MV-4-11 (cell line): ENCODE measurements at regions not wholly inside any gene's neighbourhood (a gene's known extent, or its start where the extent isn't known, plus 50 kb on each side); places are given as distances from the start of the nearest gene placed in this dataset.
"Not testable (repeated sequence)": the region's sequence is repeated elsewhere in the genome, so short reads cannot be mapped to it uniquely, and the experiment has no call there.

Experiments
- DNase-seq: peaks from one replicate; lab custom pipeline; 2025; lab: John Stamatoyannopoulos, UW

DNA sequence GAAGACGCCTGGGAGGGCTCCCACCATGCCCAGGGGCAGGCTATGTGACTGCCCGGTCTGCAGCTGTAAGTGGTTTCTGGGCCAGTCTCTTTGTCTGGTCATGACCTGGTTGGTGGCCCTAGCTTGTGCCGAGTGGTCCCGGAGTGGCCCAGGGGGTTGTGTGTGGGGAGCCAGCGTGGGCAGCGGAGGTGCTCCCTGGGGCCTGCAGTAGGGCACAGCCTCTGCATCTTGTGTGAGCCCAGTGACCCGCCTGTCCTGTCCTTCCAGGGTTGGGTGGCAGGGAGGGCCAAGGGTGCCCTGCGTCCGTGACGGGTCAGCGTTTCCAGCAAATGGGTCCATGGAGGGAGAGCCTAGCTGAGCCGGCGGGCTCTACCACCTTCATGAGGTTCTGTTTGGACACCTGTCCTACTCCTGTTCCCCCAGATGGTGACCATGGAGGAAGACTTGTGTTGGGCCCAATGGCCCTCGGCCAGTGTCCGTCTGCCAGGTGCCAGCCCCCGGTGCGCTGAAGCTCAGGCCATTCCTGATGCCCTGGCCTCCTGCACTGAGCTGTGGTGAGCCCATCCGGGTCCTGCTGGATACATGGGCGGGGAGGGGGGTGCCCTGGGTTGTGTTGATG lies 215.4 kb downstream of the SNRPN start:
- DNase-seq = no peak

GRCh38 chr15:25170781-25171110 lies 216.0 kb downstream of the SNRPN start:
- DNase-seq = no peak

GRCh38 chr15:25171111-25171811 lies 216.5 kb downstream of the SNRPN start:
- no peak for DNase-seq

GRCh38 chr15:25171856-25172687 lies 217.3 kb downstream of the SNRPN start:
- no peak for DNase-seq

DNA sequence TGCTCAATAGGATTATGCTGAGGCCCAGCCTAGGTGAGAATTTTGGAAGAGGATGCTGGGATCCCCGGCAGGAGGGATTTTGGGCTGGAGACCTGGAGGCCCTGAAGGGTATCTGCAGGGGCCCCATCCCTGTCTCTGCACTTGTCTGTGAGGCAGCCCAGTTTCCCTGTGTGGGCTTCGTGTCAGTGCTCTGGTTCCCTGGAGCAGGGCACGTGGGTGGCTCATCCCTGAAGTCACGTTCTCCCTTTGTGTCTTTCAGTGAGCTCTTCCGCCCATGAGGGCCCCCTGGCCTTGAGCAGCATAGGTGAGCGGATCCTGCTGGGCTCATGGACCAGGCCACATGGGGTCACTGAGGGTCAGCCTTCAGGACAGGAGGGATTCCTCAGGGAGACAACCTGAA lies 217.9 kb downstream of the SNRPN start:
- no peak for DNase-seq

- DNase-seq = no peak
Measured at GRCh38 chr15:25173241-25174028, 218.6 kb downstream of the SNRPN start.

DNA sequence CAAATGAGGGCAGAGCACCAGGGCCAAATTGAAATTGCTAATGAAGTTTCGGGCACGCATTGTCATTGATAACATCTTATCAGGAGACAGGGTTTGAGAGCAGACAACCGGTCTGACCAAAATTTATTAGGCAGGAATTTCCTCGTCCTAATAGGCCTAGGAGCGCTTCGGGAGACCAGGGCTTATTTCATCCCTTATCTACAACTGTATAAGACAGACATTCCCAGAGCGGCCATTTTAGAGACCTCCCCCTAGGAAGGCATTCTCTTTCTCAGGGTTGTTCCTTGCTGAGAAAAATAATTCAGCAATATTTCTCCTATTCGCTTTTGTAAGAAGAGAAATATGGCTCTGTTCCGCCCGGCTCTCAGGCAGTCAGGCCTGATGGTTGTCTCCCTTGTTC lies 219.4 kb downstream of the SNRPN start:
- DNase-seq = not testable (repeated sequence)

DNA sequence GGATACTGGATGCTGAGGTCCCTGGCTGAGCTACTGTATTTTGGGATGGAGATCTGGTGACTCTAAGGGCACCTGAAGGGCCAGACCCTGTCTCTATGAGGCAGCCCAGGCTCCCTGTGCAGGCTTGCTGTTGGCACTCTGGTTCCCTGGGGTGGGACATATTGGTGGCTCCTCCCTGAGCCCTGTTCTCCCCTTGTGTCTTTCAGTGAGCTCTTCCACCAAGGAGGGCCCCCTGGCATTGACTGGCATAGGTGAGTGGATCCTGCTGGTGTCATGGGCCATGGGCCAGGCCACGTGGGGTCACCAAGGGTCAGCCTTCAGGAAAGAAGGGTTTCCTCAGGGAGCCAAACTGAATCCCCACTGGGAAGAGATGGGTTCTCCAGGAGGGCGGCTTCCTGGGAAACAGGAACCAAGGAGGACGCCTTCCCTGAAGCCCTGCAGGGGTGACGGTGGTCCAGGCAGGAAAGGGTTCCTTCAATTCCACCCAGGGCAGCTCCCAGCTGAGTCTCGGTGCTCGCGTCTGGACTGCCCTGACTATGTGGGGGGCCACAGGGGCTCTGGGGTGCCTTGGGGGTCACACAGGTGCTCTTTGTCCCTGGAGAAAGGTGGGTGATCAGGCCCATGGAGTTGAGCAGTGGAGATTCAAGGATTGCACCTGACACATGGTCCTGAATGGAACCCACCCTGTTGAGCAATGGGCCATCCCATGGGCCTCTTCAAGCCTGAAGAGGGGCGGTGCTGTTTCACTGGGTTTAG lies 220.4 kb downstream of the SNRPN start:
- no peak for DNase-seq

- no peak for DNase-seq
Measured at GRCh38 chr15:25175789-25176615, 221.2 kb downstream of the SNRPN start.

GRCh38 chr15:25176616-25176923 lies 221.8 kb downstream of the SNRPN start:
- DNase-seq = no peak

- no peak for DNase-seq
Measured at GRCh38 chr15:25176991-25177954, 222.5 kb downstream of the SNRPN start.

- DNase-seq = no peak
Measured at GRCh38 chr15:25177955-25178801, 223.4 kb downstream of the SNRPN start.

GRCh38 chr15:25178835-25179672 lies 224.3 kb downstream of the SNRPN start:
- no peak for DNase-seq

DNA sequence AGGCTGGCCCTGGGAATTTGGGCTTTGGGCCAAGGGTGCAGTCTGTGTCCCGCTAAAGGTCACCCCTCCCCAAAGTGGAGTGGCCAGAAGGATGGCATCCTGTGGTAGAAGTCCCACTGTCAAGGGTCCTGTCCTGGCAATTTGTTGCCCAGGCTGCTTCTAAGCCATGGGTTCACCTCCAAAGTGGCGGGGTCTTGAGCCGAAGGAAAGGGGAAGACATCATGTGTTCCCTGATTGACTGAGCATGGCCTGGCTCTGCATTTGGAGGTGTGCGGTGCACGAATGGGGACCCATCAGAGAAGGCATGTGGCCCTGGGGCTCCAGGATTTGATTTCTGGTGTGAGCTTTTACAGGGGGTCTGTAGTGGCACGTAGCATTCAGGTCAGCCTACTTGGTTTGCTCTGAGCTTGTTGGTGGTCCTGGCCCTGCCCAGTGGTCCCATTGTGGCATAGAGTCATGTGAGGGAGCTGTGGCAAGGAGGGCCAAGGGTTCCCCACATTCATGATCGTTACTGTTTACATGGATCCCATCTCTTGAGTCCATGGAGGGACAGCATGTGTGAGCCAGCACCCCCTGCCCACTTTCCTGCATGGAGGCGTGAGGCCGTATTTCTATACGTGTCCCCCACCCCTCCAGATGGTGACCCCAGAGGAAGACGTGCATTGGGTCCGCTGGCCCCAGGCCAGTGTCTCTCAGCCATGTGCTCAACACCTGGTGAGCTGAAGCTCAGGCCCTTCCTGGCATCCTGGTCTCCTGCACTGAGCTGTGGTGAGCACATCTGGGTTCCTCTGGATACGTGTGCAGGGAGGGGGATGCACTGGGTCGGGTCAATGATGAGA lies 225.1 kb downstream of the SNRPN start:
- no peak for DNase-seq

DNA sequence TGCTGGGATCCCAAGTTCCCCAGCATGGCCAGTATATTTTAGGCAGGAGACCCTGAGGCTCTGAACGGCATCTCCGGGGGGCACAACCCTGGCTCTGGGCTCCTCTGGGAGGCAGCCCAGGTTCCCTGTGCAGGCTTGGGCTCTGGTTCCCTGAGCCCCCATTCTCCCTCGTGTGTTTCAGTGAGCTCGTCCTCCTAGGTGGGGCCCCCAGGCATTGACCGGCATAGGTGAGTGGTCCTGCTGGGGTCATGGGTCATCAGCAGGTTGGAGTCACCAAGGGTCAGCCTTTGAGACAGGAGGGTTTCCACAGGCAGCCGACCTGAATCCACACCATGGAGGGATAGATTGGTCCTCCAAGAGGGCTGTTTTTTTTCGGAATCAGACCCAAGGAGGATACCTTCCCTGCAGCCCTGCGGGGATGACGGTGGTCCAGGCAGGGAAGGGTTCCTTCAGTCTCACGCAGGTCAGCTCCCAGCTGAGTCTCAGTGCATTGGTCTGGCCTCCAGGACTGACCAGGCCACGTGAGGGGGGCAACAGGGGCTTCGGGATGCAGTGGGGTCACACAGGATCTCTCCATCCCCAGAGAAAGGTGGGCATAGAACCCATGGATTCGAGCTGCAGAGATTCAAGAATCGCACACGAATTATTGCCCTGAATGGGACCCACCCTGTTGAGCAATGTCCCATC lies 226.0 kb downstream of the SNRPN start:
- no peak for DNase-seq
